Ectodermal cell (in vitro differentiated cells): ENCODE measurements at regions not wholly inside any gene's neighbourhood (a gene's known extent, or its start where the extent isn't known, plus 50 kb on each side); places are given as distances from the start of the nearest gene placed in this dataset.

Experiments
- H3K27ac ChIP-seq: 2 replicates; pipeline ENCODE4 v1.7.0; 2013; ENCODE audit warnings: mild to moderate bottlenecking, low read depth, low read length; ENCODE audit not compliant: insufficient read depth, poor library complexity, severe bottlenecking
- H3K27me3 ChIP-seq: 2 replicates; pipeline ENCODE4 v1.7.0; 2013; ENCODE audit warnings: mild to moderate bottlenecking, low read length; ENCODE audit not compliant: insufficient read depth, control insufficient read depth, poor library complexity, severe bottlenecking
- H3K36me3 ChIP-seq: one replicate; pipeline ENCODE4 v1.7.0; 2013; ENCODE audit warnings: low read length; ENCODE audit not compliant: control insufficient read depth, insufficient read depth
- H3K4me1 ChIP-seq: one replicate; pipeline ENCODE4 v1.7.0; 2013; ENCODE audit warnings: low read length; ENCODE audit not compliant: control insufficient read depth, insufficient read depth
- H3K4me3 ChIP-seq: 2 replicates; pipeline ENCODE4 v1.7.0; 2013; ENCODE audit warnings: low read depth, low read length, control low read depth; ENCODE audit not compliant: insufficient read depth
- H3K9me3 ChIP-seq: 2 replicates; pipeline ENCODE4 v1.7.0; 2013; ENCODE audit warnings: mild to moderate bottlenecking, low read length, moderate library complexity; ENCODE audit not compliant: control insufficient read depth
- WGBS, 2 experiments: methylation state at CpG; one replicate each; pipeline ENCODE4 v1.1.7; 2013; ENCODE audit warnings: missing lambda C conversion rate in 2 of 2; 5-methylcytosine and 5-hydroxymethylcytosine counted together

DNA sequence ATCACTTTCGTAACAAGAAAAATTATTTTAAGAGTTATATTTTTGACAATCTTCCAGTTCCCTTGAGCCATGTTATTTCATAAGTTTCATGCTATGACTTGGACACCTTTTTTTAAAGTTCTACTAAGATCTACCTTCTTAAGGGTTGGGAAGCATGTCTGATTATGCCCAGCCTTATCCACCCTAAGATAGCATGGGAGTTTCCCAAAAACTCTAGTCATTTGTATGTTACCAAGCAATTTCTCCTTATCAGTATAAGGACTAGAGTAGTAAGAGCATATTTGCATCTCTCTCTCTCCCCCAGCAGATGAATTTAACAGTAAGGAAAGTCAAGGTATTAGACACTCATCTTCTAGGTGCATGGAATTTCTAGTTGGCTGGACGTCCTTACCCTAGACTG is 85.1 kb upstream of the NTRK3 start:
- no peaks in the 10 kb centered on the region for H3K4me1 ChIP-seq
- no peak overlapping the region for H3K4me3 ChIP-seq
- no peaks in the 10 kb centered on the region for H3K27me3 ChIP-seq
- H3K9me3 ChIP-seq, result no peaks in the 10 kb centered on the region
- no peaks in the 10 kb centered on the region for H3K36me3 ChIP-seq
- WGBS, 2 experiments, result 81 to 88% methylated on average over 1 to 2 of the region's 2 CpGs
- no peak overlapping the region for H3K27ac ChIP-seq

DNA sequence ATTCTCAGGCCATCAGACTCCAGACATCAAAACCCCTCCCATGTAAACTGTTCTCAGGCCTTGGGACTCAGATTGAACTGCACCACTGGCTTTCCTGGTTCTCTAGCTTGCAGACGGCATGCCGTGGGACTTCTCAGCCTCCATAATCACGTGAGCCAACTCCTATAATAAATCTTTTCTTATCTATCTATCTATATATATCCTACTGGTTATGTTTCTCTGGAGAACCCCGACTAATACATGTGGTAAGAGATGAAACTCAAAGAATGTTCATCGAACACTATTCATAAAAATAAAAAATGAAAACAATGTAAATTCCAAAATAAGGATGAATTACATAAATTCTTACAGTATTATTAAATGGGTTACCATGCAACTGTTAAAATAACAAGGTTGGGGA is 84.5 kb upstream of the NTRK3 start:
- Histone ChIP-seq H3K9me3 (no peaks in the 10 kb centered on the region), H3K36me3 (no peaks in the 10 kb centered on the region), H3K27me3 (no peaks in the 10 kb centered on the region), H3K4me3 (no peak overlapping the region), H3K4me1 (no peaks in the 10 kb centered on the region), H3K27ac (no peak overlapping the region)
- WGBS, 2 experiments, result 79 to 91% methylated on average over 3 to 4 of the region's 5 CpGs

DNA sequence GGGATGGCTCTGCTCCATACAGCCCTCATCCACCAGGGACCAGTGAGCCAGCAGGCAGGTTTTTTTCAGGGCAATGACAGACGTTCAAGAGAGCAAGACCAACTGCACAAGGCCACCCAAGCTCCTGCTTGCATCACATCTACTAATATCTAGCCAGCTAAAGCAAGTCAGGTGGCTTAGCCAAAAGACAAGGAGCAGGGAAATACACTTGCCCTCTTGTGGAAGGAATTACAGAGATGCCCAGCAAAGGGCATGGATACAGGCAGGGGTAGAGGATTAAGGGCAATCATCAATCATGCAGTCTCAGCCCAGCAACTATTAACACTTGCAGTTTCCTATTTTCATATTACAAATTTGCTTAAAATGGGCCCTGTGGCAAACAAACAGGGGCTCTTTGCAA is 81.5 kb upstream of the NTRK3 start:
- H3K4me1 ChIP-seq, result no peaks in the 10 kb centered on the region
- H3K9me3 ChIP-seq, result no peaks in the 10 kb centered on the region
- no peak overlapping the region for H3K4me3 ChIP-seq
- H3K27me3 ChIP-seq, result no peaks in the 10 kb centered on the region
- WGBS, 2 experiments, result 34 to 60% methylated on average over 1 of the region's 1 CpG
- H3K36me3 ChIP-seq, result no peaks in the 10 kb centered on the region
- no peak overlapping the region for H3K27ac ChIP-seq

DNA sequence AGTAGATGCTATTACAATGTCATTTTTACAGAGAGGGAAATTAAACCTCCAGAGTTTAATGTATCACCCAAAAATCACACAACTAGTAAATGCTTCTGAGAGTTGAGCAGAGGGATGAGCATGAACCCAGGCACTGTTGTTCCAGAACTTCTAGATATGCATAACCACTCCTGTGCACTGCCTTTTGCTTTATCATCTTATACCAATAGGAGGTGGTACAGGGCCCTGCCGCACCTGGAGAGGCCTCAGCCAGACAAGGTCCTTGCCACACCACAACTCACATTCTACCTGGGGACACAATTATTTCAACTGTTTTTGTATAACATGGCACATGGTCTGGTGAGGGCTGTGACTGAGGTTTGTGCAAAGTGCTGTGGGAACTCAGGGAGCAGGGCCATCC is 78.5 kb upstream of the NTRK3 start:
- no peaks in the 10 kb centered on the region for H3K36me3 ChIP-seq
- 89 to 93% methylated on average over 1 of the region's 1 CpG for WGBS, 2 experiments
- no peak overlapping the region for H3K4me3 ChIP-seq
- no peaks in the 10 kb centered on the region for H3K9me3 ChIP-seq
- H3K4me1 ChIP-seq, result no peaks in the 10 kb centered on the region
- H3K27me3 ChIP-seq, result no peaks in the 10 kb centered on the region
- H3K27ac ChIP-seq, result no peak overlapping the region

DNA sequence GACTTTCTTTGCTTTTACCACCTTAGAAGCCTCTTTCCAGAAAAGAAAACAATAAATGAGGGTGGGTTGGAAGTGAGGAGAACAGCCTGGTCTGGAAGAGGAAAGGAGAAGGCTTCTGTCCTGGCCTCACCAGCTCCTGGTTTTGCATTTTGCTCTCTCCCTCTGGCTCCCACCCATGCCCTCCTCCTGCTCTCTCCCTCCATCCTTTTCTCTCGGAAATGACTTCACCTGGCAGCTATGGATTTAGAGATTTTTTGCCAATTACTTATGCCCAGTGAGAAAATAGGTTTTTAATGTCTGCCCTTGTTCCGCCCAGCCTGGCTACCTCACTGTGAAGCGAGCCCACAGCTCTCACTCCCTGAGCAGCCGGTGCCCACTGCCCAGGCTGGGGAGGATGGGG is 77.9 kb upstream of the NTRK3 start:
- H3K4me3 ChIP-seq, result no peak overlapping the region
- no peaks in the 10 kb centered on the region for H3K36me3 ChIP-seq
- no peaks in the 10 kb centered on the region for H3K9me3 ChIP-seq
- H3K27me3 ChIP-seq, result no peaks in the 10 kb centered on the region
- no peaks in the 10 kb centered on the region for H3K4me1 ChIP-seq
- H3K27ac ChIP-seq, result no peak overlapping the region
- 72 to 73% methylated on average over 4 of the region's 4 CpGs for WGBS, 2 experiments

DNA sequence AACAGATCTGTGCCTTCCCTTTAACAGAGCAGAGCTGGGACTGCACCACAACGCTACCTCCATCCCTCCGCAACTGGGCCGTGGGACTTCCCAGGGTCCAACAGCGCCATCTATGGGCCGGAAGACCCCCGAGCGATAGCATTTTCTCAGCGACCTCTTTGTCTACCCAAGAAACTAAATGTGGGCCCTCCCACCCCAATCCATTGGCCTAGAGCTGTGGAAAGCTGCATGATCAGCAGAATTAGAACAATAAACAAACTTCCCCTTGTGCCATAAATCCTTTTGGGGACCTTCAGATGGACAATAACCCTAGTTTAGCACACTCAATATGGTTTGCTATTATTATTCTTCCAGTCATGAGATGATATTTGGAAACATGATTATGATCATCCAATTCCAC is 74.8 kb upstream of the NTRK3 start:
- H3K4me3 ChIP-seq, result no peak overlapping the region
- 8% methylated on average over 8 of the region's 8 CpGs for WGBS, 2 experiments
- H3K4me1 ChIP-seq, result no peaks in the 10 kb centered on the region
- no peaks in the 10 kb centered on the region for H3K9me3 ChIP-seq
- no peaks in the 10 kb centered on the region for H3K36me3 ChIP-seq
- H3K27me3 ChIP-seq, result no peaks in the 10 kb centered on the region
- H3K27ac ChIP-seq, result no peak overlapping the region

DNA sequence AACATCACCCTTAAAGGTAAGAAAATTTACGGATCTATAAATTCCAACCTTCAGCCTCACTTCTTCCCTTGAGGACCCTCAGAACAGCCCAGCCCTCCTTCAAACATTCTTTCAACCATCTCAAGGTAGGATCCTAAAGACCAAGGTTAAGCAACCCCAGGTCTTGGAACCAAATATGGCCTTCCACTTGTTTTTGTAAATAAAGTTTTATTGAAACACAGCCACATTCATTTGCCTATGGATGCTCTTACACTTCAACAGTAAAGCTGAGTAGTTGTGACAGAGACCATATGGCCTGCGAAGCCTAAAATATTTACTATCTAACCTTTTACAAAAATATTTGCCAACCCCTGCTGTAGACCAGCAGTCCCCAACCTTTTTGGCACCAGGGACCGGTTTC is 70.4 kb upstream of the NTRK3 start:
- Histone ChIP-seq H3K4me3 (no peak overlapping the region), H3K9me3 (no peaks in the 10 kb centered on the region), H3K4me1 (no peaks in the 10 kb centered on the region), H3K27me3 (no peaks in the 10 kb centered on the region), H3K36me3 (no peaks in the 10 kb centered on the region), H3K27ac (no peak overlapping the region)
- 86 to 92% methylated on average over 3 of the region's 3 CpGs for WGBS, 2 experiments

DNA sequence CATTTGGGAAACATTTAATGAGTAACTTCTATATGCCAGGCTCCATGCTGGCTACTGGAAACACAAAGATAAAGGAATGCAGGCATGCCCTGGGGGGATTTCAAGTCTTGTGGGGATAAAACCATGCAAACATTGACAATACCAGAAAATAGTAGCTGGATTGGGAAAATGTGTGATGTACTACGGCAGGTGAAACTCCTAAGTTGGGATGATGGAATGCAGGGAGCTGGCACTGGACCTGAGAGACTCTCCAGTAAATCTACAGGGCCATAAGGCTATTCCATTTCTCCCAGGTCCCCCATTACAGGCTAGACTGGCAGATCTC is 68.2 kb upstream of the NTRK3 start:
- Histone ChIP-seq H3K4me3 (no peak overlapping the region), H3K9me3 (no peaks in the 10 kb centered on the region), H3K36me3 (no peaks in the 10 kb centered on the region), H3K4me1 (no peaks in the 10 kb centered on the region), H3K27ac (no peak overlapping the region), H3K27me3 (no peaks in the 10 kb centered on the region)
- 94 to 100% methylated on average over 1 of the region's 1 CpG for WGBS, 2 experiments

DNA sequence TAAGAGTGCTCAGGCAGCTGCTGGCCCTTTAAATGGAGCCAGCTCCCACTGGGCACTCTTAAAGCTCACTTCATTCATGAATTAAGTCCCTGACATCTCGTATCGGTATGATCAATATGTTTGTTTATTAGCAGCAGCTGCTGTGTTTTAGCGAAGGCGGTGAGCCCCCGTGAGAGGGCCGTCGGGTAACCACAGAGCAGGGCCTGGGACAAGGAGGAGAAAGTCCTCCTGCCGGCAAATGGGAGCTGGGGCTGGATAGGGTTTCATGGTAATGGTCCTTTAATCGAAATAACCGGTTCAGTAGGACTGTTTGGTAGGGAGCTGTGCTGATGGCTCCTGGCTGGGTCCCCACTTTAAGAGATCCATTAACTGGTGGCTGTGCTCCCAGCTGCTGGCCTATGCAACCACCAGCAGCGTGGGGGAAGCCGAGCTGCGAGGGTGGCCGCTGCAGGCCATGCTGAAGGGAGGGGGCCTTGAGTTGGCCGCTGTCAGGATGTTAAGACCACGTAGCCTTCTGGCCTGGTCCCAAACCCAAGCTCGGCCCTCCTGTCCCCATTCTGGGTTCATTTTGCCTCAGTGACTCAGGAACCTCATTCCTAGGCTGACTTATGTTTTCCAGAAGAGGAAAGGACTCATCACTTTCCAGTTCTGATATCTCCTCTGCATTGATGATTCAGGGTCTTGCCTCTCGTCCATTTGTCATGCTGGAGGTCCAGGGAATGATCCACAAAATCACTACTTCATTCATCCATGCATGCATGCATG is 67.6 kb upstream of the NTRK3 start:
- Histone ChIP-seq H3K27ac (no peak overlapping the region), H3K27me3 (no peaks in the 10 kb centered on the region), H3K4me1 (no peaks in the 10 kb centered on the region), H3K9me3 (no peaks in the 10 kb centered on the region), H3K36me3 (no peaks in the 10 kb centered on the region), H3K4me3 (no peak overlapping the region)
- WGBS, 2 experiments, result 87 to 92% methylated on average over 18 of the region's 18 CpGs

DNA sequence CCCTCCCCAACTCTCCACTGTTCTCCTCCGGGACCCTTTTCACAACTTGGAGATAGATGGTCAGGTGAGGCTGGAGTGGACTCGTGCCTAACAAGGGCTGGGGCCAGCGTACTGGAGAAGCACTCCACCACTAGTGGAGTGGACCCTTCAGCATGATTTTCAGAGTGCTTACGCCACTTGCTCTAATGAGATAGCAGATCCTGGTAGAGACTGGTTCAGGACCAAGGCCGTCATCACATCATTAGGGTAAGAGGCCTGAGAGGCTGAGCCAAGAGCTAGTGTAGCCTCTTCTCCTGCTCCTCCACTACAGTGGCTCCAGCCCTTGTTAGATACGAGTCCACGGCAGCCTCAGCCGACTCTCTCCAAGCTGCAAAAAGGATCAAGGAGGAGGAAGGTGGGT is 66.9 kb upstream of the NTRK3 start:
- no peaks in the 10 kb centered on the region for H3K27me3 ChIP-seq
- H3K4me1 ChIP-seq, result no peaks in the 10 kb centered on the region
- WGBS, 2 experiments, result 97 to 98% methylated on average over 7 to 8 of the region's 8 CpGs
- no peaks in the 10 kb centered on the region for H3K36me3 ChIP-seq
- H3K27ac ChIP-seq, result no peak overlapping the region
- H3K4me3 ChIP-seq, result no peak overlapping the region
- H3K9me3 ChIP-seq, result no peaks in the 10 kb centered on the region

DNA sequence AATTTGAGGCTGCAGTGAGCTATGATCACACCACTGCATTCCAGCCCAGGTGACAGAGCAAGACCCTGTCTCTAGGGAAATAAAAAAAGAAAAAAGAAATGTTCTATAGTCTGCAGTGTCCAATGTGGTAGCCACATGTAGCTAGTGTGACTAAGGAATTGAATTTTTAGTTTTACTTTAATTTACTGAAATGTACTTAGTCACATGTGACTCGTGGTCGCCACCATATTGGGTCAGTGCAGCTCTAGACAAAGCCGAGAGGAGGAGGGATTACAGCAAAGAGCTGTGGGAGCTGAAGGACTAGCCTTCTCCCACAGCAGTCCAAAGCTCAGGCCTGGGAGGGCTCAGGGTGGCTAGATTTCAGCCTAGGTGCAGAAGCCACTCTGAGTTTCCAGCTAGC is 65.9 kb upstream of the NTRK3 start:
- H3K4me3 ChIP-seq, result no peak overlapping the region
- H3K27me3 ChIP-seq, result no peaks in the 10 kb centered on the region
- 83 to 94% methylated on average over 3 of the region's 3 CpGs for WGBS, 2 experiments
- H3K9me3 ChIP-seq, result no peaks in the 10 kb centered on the region
- H3K27ac ChIP-seq, result no peak overlapping the region
- H3K36me3 ChIP-seq, result no peaks in the 10 kb centered on the region
- no peaks in the 10 kb centered on the region for H3K4me1 ChIP-seq
